ENCODE measurements at regions not wholly inside any gene's neighbourhood (a gene's known extent, or its start where the extent isn't known, plus 50 kb on each side); places are given as distances from the start of the nearest gene placed in this dataset.

DNA sequence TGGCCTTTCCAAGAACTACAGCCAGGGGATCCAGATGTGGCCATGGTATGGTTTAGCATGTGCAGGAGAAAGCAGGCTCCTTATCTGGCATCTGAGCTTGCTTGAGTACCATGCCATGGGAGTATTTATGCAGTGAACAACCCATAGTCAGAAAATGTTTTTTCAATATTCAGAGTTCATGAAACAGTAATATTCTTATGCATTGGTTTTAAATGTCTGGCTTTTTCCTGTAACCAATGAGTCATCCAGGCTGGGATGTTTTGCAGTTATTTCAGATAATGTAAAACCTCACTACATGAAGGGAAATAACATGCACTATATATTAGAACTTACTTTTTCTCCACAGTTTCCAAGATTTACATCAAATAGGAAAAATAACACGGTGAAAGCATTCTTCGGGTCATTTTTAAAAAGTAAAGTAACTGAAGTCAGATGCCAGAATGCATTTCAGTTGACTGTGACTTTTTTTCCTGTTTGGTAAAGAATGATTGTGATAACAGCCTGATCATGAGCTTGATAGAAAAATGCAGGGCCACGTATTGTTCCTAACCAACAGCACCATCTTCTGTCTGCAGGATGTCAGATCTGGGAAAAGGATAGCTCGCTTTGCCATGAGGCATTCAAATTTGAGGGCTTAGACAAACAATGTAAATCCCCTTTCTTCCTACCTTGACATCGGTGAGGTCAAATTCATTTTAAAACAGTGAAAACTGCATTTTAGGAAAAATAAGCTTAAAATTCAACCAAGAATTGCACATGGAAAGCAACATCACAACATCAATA is 152.8 kb downstream of the DSC3 start:
- H3K4me1 Mint-ChIP-seq (ENCODE audit: unreplicated experiment), result no peaks in the 10 kb centered on the region
- H3K36me3 Mint-ChIP-seq, result no peaks in the 10 kb centered on the region
- no peak overlapping the region for H3K4me3 Mint-ChIP-seq
- peak; percentile 71 for TF ChIP-seq CTCF (conservative IDR thresholded peaks at IDR 0.05)
- no peaks in the 10 kb centered on the region for H3K9me3 Mint-ChIP-seq
- H3K27me3 Mint-ChIP-seq, result peaks cover 10% of the 10 kb centered on the region
- DNase-seq (ENCODE audit: extremely low spot score, unreplicated experiment), result no peak
- no peak overlapping the region for H3K27ac Mint-ChIP-seq

GRCh38 chr18:30888344-30888743 is 154.2 kb downstream of the DSC3 start:
- H3K27ac Mint-ChIP-seq, result no peak overlapping the region
- no peak for TF ChIP-seq CTCF (conservative IDR thresholded peaks at IDR 0.05)
- no peaks in the 10 kb centered on the region for H3K9me3 Mint-ChIP-seq
- no peak for DNase-seq (ENCODE audit: extremely low spot score, unreplicated experiment)
- H3K27me3 Mint-ChIP-seq, result peaks cover 10% of the 10 kb centered on the region
- H3K36me3 Mint-ChIP-seq, result no peaks in the 10 kb centered on the region
- no peaks in the 10 kb centered on the region for H3K4me1 Mint-ChIP-seq (ENCODE audit: unreplicated experiment)
- no peak overlapping the region for H3K4me3 Mint-ChIP-seq

- Mint-ChIP-seq H3K4me1 (ENCODE audit: unreplicated experiment) (no peaks in the 10 kb centered on the region), H3K4me3 (no peak overlapping the region), H3K27ac (no peak overlapping the region), H3K36me3 (no peaks in the 10 kb centered on the region), H3K9me3 (no peaks in the 10 kb centered on the region), H3K27me3 (peaks cover 10% of the 10 kb centered on the region)
- no peak for TF ChIP-seq CTCF (conservative IDR thresholded peaks at IDR 0.05)
- DNase-seq (ENCODE audit: extremely low spot score, unreplicated experiment), result no peak
Measured at GRCh38 chr18:30886998-30887397, 155.5 kb downstream of the DSC3 start.

DNA sequence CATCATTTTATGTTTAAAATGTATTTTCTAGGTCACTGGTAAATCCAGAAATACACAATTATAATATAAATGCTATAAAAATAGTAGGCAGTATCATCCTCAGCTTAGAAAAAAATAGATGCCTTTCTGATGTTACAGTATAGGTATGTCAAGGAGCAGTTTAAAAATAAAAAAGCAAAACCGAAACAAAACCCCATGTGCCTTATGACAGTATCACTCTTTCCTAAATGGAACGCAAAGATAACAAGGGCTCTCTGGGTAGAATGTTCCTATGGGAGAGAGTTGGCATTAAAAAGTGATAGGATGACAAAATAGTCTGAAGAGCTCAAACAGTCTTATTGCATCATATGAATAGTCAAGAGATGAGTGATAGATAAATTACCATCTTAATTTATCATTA is 172.1 kb downstream of the DSC3 start:
- no peaks in the 10 kb centered on the region for H3K9me3 Mint-ChIP-seq
- TF ChIP-seq CTCF (conservative IDR thresholded peaks at IDR 0.05), result no peak
- no peaks in the 10 kb centered on the region for H3K4me1 Mint-ChIP-seq (ENCODE audit: unreplicated experiment)
- no peak for DNase-seq (ENCODE audit: extremely low spot score, unreplicated experiment)
- no peaks in the 10 kb centered on the region for H3K27me3 Mint-ChIP-seq
- H3K36me3 Mint-ChIP-seq, result no peaks in the 10 kb centered on the region
- no peak overlapping the region for H3K4me3 Mint-ChIP-seq
- no peak overlapping the region for H3K27ac Mint-ChIP-seq

DNA sequence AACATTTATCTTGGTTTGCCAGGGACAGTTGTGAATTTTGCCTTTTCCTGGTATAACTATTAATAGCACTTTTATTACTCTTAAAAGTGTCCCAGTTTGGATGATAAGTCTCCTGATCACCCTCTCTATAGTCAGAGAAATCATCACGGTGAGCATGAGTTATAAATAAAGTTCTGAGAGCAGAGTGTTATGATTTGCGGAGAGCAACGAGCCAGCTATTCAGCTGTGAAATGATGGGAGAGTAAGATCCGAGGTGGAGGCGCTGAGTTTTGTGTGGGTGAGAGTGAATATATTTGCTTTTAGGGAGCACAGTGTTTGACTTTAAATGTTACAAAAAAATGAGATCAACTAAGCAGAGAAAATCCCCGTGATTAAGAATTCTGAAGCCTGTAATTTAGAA is 179.6 kb downstream of the DSC3 start:
- Mint-ChIP-seq H3K27ac (no peak overlapping the region), H3K36me3 (no peaks in the 10 kb centered on the region), H3K9me3 (no peaks in the 10 kb centered on the region), H3K27me3 (no peaks in the 10 kb centered on the region), H3K4me1 (ENCODE audit: unreplicated experiment) (no peaks in the 10 kb centered on the region), H3K4me3 (no peak overlapping the region)
- no peak for DNase-seq (ENCODE audit: extremely low spot score, unreplicated experiment)
- TF ChIP-seq CTCF (conservative IDR thresholded peaks at IDR 0.05), result no peak
